HepG2 (cell line): ENCODE measurements at regions not wholly inside any gene's neighbourhood (a gene's known extent, or its start where the extent isn't known, plus 50 kb on each side); places are given as distances from the start of the nearest gene placed in this dataset.

Experiments used
- CTCF ChIP-seq: sonication (generic); formaldehyde crosslinking; IDR thresholded peaks from 2 replicates; pipeline ENCODE4 v1.5.0; 2020; ENCODE audit warnings: mild to moderate bottlenecking, missing genetic modification reagents, moderate library complexity
- GPN1 ChIP-seq: sonication (generic); formaldehyde crosslinking; IDR thresholded peaks from 2 replicates; pipeline ENCODE4 v1.5.1; 2020; ENCODE audit warnings: missing genetic modification reagents, borderline replicate concordance
- MIXL1 ChIP-seq: IDR thresholded peaks from 2 replicates; pipeline ENCODE4 v1.6.1; 2016
- ZBTB40 ChIP-seq, 2 experiments: fragments of 450-650 bp in 1 of 2; sonication (generic) in 1 of 2; formaldehyde crosslinking in 1 of 2; IDR thresholded peaks; 2 replicates each; pipeline versions ENCODE4 v1.6.1 to v1.8.0; 2016 to 2022; ENCODE audit warnings: antibody characterized with exemption in 1 of 2, mild to moderate bottlenecking in 1 of 2, missing genetic modification reagents in 1 of 2
- ZNF143 ChIP-seq: sonication (generic); formaldehyde crosslinking; IDR thresholded peaks from 2 replicates; pipeline ENCODE4 v1.4.0; 2020; ENCODE audit warnings: missing genetic modification reagents
- TF ChIP-seq, protein P1 (sequence below): sonication (generic); formaldehyde crosslinking; IDR thresholded peaks from 2 replicates; pipeline ENCODE4 v1.5.0; 2020; ENCODE audit warnings: mild to moderate bottlenecking, missing genetic modification reagents
- TF ChIP-seq, protein P2 (sequence below): sonication (generic); formaldehyde crosslinking; IDR thresholded peaks from 2 replicates; pipeline ENCODE4 v1.4.0; 2020; ENCODE audit warnings: missing genetic modification reagents, mild to moderate bottlenecking, borderline replicate concordance

DNA sequence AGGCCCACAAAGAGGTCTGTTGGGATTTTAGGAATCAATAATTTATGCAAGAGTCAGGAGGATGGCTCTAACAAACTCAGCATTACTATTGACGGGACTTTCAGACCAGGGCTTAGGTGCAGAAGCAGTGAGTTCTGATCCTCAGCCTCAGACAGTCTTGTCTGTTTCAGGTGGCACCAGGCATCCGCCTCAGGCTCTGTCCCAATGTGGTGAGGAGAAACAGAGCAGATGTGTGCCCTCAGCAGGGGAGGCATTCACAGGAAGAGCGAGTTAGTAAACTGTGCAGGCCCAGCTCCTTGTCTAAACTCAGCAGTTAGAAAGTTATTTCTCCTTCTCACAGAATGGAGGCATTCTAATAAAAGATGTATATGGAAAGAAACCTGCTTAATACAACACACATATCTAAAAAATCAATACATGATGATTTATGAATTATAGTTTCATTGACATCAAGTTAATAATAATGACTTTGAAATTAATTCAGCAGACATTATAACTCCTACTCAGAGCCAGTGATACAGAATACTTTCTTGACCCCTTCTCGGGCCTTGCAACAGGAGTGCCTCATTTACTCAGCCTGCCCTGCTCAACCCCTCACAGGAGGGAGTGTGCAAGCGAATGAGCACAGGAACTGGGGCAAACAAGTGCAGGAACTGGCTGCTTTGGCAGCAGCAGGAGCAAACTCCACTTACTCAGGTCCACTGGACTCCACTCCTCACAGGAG, 202.8 kb upstream of the SMIM31 start:
- TF ChIP-seq ZBTB40 (IDR thresholded peaks at IDR 0.05) (no peak), ZBTB40 (CRISPR knock-in tag; IDR thresholded peaks at IDR 0.05) (no peak), GPN1 (CRISPR knock-in tag) (no peak), ZNF143 (CRISPR knock-in tag) (no peak), CTCF (CRISPR knock-in tag) (no peak), MIXL1 (no peak)
- TF ChIP-seq, protein P1, sequence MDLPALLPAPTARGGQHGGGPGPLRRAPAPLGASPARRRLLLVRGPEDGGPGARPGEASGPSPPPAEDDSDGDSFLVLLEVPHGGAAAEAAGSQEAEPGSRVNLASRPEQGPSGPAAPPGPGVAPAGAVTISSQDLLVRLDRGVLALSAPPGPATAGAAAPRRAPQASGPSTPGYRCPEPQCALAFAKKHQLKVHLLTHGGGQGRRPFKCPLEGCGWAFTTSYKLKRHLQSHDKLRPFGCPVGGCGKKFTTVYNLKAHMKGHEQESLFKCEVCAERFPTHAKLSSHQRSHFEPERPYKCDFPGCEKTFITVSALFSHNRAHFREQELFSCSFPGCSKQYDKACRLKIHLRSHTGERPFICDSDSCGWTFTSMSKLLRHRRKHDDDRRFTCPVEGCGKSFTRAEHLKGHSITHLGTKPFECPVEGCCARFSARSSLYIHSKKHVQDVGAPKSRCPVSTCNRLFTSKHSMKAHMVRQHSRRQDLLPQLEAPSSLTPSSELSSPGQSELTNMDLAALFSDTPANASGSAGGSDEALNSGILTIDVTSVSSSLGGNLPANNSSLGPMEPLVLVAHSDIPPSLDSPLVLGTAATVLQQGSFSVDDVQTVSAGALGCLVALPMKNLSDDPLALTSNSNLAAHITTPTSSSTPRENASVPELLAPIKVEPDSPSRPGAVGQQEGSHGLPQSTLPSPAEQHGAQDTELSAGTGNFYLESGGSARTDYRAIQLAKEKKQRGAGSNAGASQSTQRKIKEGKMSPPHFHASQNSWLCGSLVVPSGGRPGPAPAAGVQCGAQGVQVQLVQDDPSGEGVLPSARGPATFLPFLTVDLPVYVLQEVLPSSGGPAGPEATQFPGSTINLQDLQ (CRISPR knock-in tag), result no peak
- TF ChIP-seq, protein P2, sequence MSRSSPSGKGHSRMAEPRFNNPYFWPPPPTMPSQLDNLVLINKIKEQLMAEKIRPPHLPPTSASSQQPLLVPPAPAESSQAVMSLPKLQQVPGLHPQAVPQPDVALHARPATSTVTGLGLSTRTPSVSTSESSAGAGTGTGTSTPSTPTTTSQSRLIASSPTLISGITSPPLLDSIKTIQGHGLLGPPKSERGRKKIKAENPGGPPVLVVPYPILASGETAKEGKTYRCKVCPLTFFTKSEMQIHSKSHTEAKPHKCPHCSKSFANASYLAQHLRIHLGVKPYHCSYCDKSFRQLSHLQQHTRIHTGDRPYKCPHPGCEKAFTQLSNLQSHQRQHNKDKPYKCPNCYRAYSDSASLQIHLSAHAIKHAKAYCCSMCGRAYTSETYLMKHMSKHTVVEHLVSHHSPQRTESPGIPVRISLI, result no peak
